ENCODE measurements at regions not wholly inside any gene's neighbourhood (a gene's known extent, or its start where the extent isn't known, plus 50 kb on each side); places are given as distances from the start of the nearest gene placed in this dataset.

GRCh38 chr12:5139751-5140150 lies 96.1 kb downstream of the KCNA5 start:
- Mint-ChIP-seq H3K27ac (ENCODE audit: unreplicated experiment) (no peak overlapping the region), H3K36me3 (ENCODE audit: unreplicated experiment) (no peaks in the 10 kb centered on the region), H3K4me3 (ENCODE audit: unreplicated experiment) (no peak overlapping the region), H3K4me1 (ENCODE audit: unreplicated experiment) (no peaks in the 10 kb centered on the region), H3K9me3 (ENCODE audit: unreplicated experiment) (peaks cover 10% of the 10 kb centered on the region), H3K27me3 (ENCODE audit: unreplicated experiment) (peaks cover 3% of the 10 kb centered on the region)
- no peak for TF ChIP-seq CTCF (IDR thresholded peaks at IDR 0.05)
- no peak for DNase-seq (ENCODE audit: extremely low spot score, unreplicated experiment)

- Mint-ChIP-seq H3K9me3 (ENCODE audit: unreplicated experiment) (peaks cover 10% of the 10 kb centered on the region), H3K4me3 (ENCODE audit: unreplicated experiment) (no peak overlapping the region), H3K27me3 (ENCODE audit: unreplicated experiment) (peaks cover 3% of the 10 kb centered on the region), H3K4me1 (ENCODE audit: unreplicated experiment) (no peaks in the 10 kb centered on the region), H3K36me3 (ENCODE audit: unreplicated experiment) (no peaks in the 10 kb centered on the region), H3K27ac (ENCODE audit: unreplicated experiment) (no peak overlapping the region)
- no peak for TF ChIP-seq CTCF (IDR thresholded peaks at IDR 0.05)
- no peak for DNase-seq (ENCODE audit: extremely low spot score, unreplicated experiment)
Observed at GRCh38 chr12:5140190-5140589, 96.5 kb downstream of the KCNA5 start.

GRCh38 chr12:5148880-5149279 lies 105.2 kb downstream of the KCNA5 start:
- H3K4me3 Mint-ChIP-seq (ENCODE audit: unreplicated experiment) = no peak overlapping the region
- H3K27me3 Mint-ChIP-seq (ENCODE audit: unreplicated experiment) = peaks cover 22% of the 10 kb centered on the region
- DNase-seq (ENCODE audit: extremely low spot score, unreplicated experiment) = no peak
- no peaks in the 10 kb centered on the region for H3K4me1 Mint-ChIP-seq (ENCODE audit: unreplicated experiment)
- no peak for TF ChIP-seq CTCF (IDR thresholded peaks at IDR 0.05)
- H3K9me3 Mint-ChIP-seq (ENCODE audit: unreplicated experiment) = peaks cover 4% of the 10 kb centered on the region
- H3K36me3 Mint-ChIP-seq (ENCODE audit: unreplicated experiment) = no peaks in the 10 kb centered on the region
- no peak overlapping the region for H3K27ac Mint-ChIP-seq (ENCODE audit: unreplicated experiment)

- Mint-ChIP-seq H3K27me3 (ENCODE audit: unreplicated experiment) (peaks cover 24% of the 10 kb centered on the region), H3K36me3 (ENCODE audit: unreplicated experiment) (no peaks in the 10 kb centered on the region), H3K4me3 (ENCODE audit: unreplicated experiment) (no peak overlapping the region), H3K9me3 (ENCODE audit: unreplicated experiment) (no peaks in the 10 kb centered on the region), H3K4me1 (ENCODE audit: unreplicated experiment) (no peaks in the 10 kb centered on the region), H3K27ac (ENCODE audit: unreplicated experiment) (no peak overlapping the region)
- no peak for DNase-seq (ENCODE audit: extremely low spot score, unreplicated experiment)
- TF ChIP-seq CTCF (IDR thresholded peaks at IDR 0.05) = no peak
Observed at GRCh38 chr12:5154091-5154490, 110.4 kb downstream of the KCNA5 start.

GRCh38 chr12:5155866-5156265 lies 112.2 kb downstream of the KCNA5 start:
- H3K4me3 Mint-ChIP-seq (ENCODE audit: unreplicated experiment) = no peak overlapping the region
- no peaks in the 10 kb centered on the region for H3K9me3 Mint-ChIP-seq (ENCODE audit: unreplicated experiment)
- H3K4me1 Mint-ChIP-seq (ENCODE audit: unreplicated experiment) = no peaks in the 10 kb centered on the region
- peaks cover 26% of the 10 kb centered on the region for H3K27me3 Mint-ChIP-seq (ENCODE audit: unreplicated experiment)
- no peak overlapping the region for H3K27ac Mint-ChIP-seq (ENCODE audit: unreplicated experiment)
- no peak for DNase-seq (ENCODE audit: extremely low spot score, unreplicated experiment)
- TF ChIP-seq CTCF (IDR thresholded peaks at IDR 0.05) = no peak
- no peaks in the 10 kb centered on the region for H3K36me3 Mint-ChIP-seq (ENCODE audit: unreplicated experiment)

Measured in osteocyte (in vitro differentiated cells).